ENCODE measurements at regions not wholly inside any gene's neighbourhood (a gene's known extent, or its start where the extent isn't known, plus 50 kb on each side); places are given as distances from the start of the nearest gene placed in this dataset.

GRCh38 chr4:22167201-22167600 is 218.6 kb upstream of the KCNIP4 start:
- no peak for TF ChIP-seq CTCF (IDR thresholded peaks at IDR 0.05 in 2 of 3, conservative IDR thresholded peaks at IDR 0.05 in 1 of 3; ENCODE audit: control insufficient read depth in 2 of 3, extremely low read depth in 1 of 3, insufficient read depth in 1 of 3, low read depth in 3 of 3, low read length in 3 of 3)
- no peak for TF ChIP-seq PBX3 (IDR thresholded peaks at IDR 0.05; ENCODE audit: insufficient replicate concordance, low read depth, low read length)
- TF ChIP-seq SMC3 (IDR thresholded peaks at IDR 0.05; ENCODE audit: borderline replicate concordance, low read length): no peak
- no peak for TF ChIP-seq CEBPB (IDR thresholded peaks at IDR 0.05; ENCODE audit: borderline replicate concordance in 1 of 2, low read depth in 2 of 2, low read length in 2 of 2)
- TF ChIP-seq POLR2A (IDR thresholded peaks at IDR 0.05; ENCODE audit: low read depth, low read length): no peak
- no peak for TF ChIP-seq RCOR1 (conservative IDR thresholded peaks at IDR 0.05; ENCODE audit: low read depth, low read length)
- no peak for TF ChIP-seq PKNOX1 (IDR thresholded peaks at IDR 0.05)
